Lung (tissue), 11 donors: ENCODE measurements at regions not wholly inside any gene's neighbourhood (a gene's known extent, or its start where the extent isn't known, plus 50 kb on each side); places are given as distances from the start of the nearest gene placed in this dataset.

Source experiments
- ATAC-seq: fragments of 200-7000 bp; cut with Tn5 transposase; one replicate; pipeline ENCODE4 v1.9.1; 2020; ENCODE audit warnings: moderate number of reproducible peaks; ENCODE audit not compliant: insufficient read depth, low FRiP score
- DNase-seq, 3 donors: peaks; one replicate each; pipeline ENCODE4 v3.0.0-alpha.2; 2013 to 2017
- H3K27ac ChIP-seq, 2 donors: one replicate each; pipeline ENCODE4 v1.5.1; 2013; ENCODE audit warnings: mild to moderate bottlenecking in 2 of 2, moderate library complexity in 2 of 2, control low read depth in 1 of 2, inconsistent platforms in 1 of 2, low read depth in 1 of 2, low read length in 1 of 2
- H3K27me3 ChIP-seq, 3 donors: one replicate each; pipeline ENCODE4 v1.5.1; 2013; ENCODE audit warnings: low read length in 2 of 3; ENCODE audit not compliant: control insufficient read depth in 3 of 3, insufficient read depth in 3 of 3
- H3K36me3 ChIP-seq, 4 donors: one replicate each; pipeline ENCODE4 v1.5.1; 2013; ENCODE audit warnings: low read length in 4 of 4, mild to moderate bottlenecking in 1 of 4, moderate library complexity in 1 of 4; ENCODE audit not compliant: control insufficient read depth in 4 of 4, insufficient read depth in 4 of 4
- H3K4me1 ChIP-seq, 5 donors: one replicate each; pipeline ENCODE4 v1.5.1; 2013; ENCODE audit warnings: low read length in 5 of 5, mild to moderate bottlenecking in 2 of 5, moderate library complexity in 1 of 5; ENCODE audit not compliant: control insufficient read depth in 5 of 5, insufficient read depth in 5 of 5
- H3K4me3 ChIP-seq: one replicate; pipeline ENCODE4 v1.5.1; 2013; ENCODE audit warnings: mild to moderate bottlenecking, control low read depth, moderate library complexity
- H3K9ac ChIP-seq, 2 donors: one replicate each; pipeline ENCODE4 v1.5.1; 2013; ENCODE audit warnings: low read length in 2 of 2, control low read depth in 1 of 2; ENCODE audit not compliant: insufficient read depth in 1 of 2
- H3K9me3 ChIP-seq, 4 donors: one replicate each; pipeline ENCODE4 v1.5.1; 2013; ENCODE audit warnings: low read length in 3 of 4, mild to moderate bottlenecking in 1 of 4, moderate library complexity in 1 of 4; ENCODE audit not compliant: control insufficient read depth in 4 of 4, insufficient read depth in 3 of 4
- CTCF ChIP-seq: IDR thresholded peaks from 2 replicates; pipeline ENCODE4 v1.5.1; 2012; ENCODE audit warnings: mild to moderate bottlenecking; ENCODE audit errors: control extremely low read depth, extremely low read depth
- WGBS, 2 donors: extraction: QIAGEN DNeasy Blood & Tissue Kit; methylation state at CpG; one replicate each; pipeline ENCODE4 v1.1.7; 2013; 5-methylcytosine and 5-hydroxymethylcytosine counted together
- donor health status: control.
- donor health status: control.
- donor health status: Bipolar disorder and iron deficiency.
- donor health status: healthy.
- donor health status: DM: yes; HTN: yes; CAD: no.

DNA sequence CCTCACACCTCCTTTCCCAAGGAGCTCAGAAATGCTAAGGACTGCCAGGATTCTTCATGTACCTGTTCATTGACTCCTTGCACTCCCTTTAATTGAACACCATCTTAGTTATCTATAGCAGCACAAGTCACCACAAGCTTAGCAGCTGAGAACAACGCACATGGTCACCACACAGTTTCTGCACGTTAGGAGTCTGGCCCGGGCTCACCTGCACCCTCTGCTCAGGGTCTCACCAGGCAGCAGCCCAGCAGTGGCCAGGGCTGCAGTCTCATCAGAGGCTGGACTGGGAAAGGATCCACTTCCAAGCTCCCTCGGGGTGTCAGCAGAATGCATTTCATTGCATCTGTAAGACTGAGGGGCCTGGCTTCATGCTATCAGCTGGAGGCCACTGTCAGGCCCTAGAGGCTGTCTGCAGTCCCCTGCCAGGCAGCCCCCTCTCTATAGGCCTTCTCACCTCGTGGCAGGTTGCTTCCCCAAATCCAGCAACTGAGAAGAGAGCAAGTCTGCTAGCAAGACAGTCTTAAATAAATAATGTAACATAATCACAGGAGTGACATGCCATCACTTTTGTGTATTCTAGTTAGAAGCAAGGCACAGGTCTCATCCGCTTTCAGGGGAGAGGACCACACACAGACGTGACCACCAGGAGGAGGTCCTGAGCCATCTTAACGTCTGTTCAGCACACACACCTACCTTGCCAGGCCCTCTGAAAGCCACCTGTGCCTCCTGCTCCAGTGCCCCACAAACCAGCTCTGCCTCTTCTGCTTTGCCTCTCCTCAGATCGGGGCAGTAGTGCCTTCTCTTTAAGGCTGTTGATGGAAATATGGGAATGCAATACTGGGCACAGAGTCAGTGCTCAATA is 165.2 kb upstream of the CST7 start:
- ATAC-seq (no peak), DNase-seq (no peak)
- WGBS, 2 donors = 76 to 83% methylated on average over 9 of the region's 9 CpGs
- Histone ChIP-seq H3K4me3 (no peak overlapping the region), H3K27me3 (no peaks in the 10 kb centered on the region), H3K9ac (no peak overlapping the region), H3K27ac (no peak overlapping the region), H3K9me3 (peaks cover 0 to 3% (median 0%) of the 10 kb centered on the region in 4 donors), H3K4me1 (peaks cover 0 to 21% (median 7%) of the 10 kb centered on the region in 5 donors), H3K36me3 (no peaks in the 10 kb centered on the region)
- TF ChIP-seq CTCF = no peak

- no peaks in the 10 kb centered on the region for H3K36me3 ChIP-seq
- no peak overlapping the region for H3K9ac ChIP-seq
- ATAC-seq = no peak
- no peaks in the 10 kb centered on the region for H3K27me3 ChIP-seq
- peak in 1 of 3 donors; percentile 7 for DNase-seq
- H3K4me3 ChIP-seq = no peak overlapping the region
- H3K4me1 ChIP-seq = peaks cover 0 to 21% (median 7%) of the 10 kb centered on the region in 5 donors
- H3K9me3 ChIP-seq = peaks cover 0 to 5% (median 0%) of the 10 kb centered on the region in 4 donors
- no peak overlapping the region for H3K27ac ChIP-seq
- 15 to 46% methylated on average over 2 of the region's 2 CpGs for WGBS, 2 donors
- no peak for TF ChIP-seq CTCF
These were observed 164.5 kb upstream of the CST7 start for GRCh38 chr20:24784607-24785006.

DNA sequence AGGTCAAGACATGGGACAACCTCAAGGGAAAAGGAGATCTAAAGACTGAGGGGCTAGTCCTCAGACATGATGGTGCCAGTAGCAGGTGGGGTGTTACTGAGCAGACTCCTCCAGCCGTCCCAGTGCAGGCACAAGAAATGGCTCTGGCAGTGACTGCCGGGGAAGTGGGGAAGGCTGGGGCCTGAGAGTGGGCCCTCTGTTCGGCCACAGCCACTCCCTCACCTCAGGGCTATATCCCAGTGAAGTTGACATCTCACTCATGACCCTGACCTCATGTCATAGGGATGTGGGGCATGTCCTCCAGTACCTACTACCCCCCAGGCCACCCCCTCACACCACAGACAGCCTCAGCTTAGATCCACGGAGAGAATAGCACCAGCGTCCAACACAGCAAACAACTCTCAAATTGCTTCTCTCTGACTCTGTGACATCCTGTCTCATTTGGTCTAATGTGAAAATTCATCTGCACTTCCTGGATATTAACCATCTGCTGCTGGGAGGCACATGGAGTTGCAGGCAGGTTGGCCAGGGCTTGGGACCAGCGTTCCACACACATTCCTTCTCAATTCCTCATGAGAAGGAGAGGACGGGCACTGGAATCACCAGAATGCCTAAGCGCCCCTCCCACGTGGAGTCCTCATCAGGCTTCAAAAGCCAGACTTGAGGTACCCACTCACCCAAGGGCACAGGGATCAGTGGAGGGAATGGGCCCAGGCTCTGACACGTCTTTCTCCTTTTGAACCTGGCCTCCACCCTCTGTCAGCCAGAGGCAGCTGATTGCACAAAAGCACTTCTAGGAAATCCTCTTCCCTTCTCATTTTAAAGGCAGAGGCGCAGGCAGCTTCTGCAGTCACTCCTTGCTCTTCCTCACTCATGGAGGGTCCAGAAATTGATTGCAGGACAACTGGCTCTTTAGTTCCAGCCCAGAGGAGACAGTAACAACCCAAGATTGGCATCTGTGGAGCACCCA is 163.6 kb upstream of the CST7 start:
- no peak overlapping the region for H3K4me3 ChIP-seq
- ATAC-seq (peak; percentile 25), DNase-seq (peak in 1 of 3 donors; percentile 19)
- H3K36me3 ChIP-seq = no peaks in the 10 kb centered on the region
- H3K4me1 ChIP-seq = peaks cover 0 to 21% (median 7%) of the 10 kb centered on the region in 5 donors
- H3K27ac ChIP-seq = no peak overlapping the region
- H3K27me3 ChIP-seq = no peaks in the 10 kb centered on the region
- H3K9me3 ChIP-seq = peaks cover 0 to 2% (median 0%) of the 10 kb centered on the region in 4 donors
- WGBS, 2 donors = 69% methylated on average over 11 of the region's 11 CpGs
- no peak overlapping the region for H3K9ac ChIP-seq
- no peak for TF ChIP-seq CTCF
